NT2/D1 (cell line): ENCODE measurements at regions not wholly inside any gene's neighbourhood (a gene's known extent, or its start where the extent isn't known, plus 50 kb on each side); places are given as distances from the start of the nearest gene placed in this dataset.

Experiments used
- YY1 ChIP-seq: IDR thresholded peaks from 2 replicates; pipeline ENCODE4 v1.6.1; 2011; ENCODE audit not compliant: insufficient read length, insufficient read depth
- ZNF274 ChIP-seq: IDR thresholded peaks from 2 replicates; pipeline ENCODE4 v1.6.1; 2011; ENCODE audit warnings: mild to moderate bottlenecking, low read depth, low read length

DNA sequence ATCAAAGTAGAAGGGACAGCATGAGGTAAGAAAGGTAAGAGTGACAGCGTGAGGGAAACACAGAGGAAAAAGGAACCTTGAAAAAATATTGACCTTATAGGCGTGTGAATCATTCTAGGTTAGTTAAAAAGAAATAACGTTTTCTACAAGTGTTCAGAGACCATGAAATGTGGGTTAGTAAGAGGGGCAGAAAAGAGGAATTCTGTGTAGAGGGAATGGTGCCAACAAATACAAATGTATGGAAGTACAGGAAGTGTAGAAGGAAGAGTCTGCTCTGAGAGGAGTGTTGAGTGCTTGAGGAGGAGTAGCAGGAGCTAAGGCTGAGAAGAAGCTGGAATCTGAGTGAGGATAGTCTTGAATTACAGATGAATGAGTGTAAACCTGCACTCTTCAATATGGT is 418.6 kb upstream of the RIOK2 start:
- TF ChIP-seq YY1 = no peak
- TF ChIP-seq ZNF274 = no peak
